AML-193 (cell line): ENCODE measurements at regions not wholly inside any gene's neighbourhood (a gene's known extent, or its start where the extent isn't known, plus 50 kb on each side); places are given as distances from the start of the nearest gene placed in this dataset.

Source experiments
- DNase-seq, 2 experiments: peaks; one replicate each; lab custom pipeline; 2025; lab: John Stamatoyannopoulos, UW

DNA sequence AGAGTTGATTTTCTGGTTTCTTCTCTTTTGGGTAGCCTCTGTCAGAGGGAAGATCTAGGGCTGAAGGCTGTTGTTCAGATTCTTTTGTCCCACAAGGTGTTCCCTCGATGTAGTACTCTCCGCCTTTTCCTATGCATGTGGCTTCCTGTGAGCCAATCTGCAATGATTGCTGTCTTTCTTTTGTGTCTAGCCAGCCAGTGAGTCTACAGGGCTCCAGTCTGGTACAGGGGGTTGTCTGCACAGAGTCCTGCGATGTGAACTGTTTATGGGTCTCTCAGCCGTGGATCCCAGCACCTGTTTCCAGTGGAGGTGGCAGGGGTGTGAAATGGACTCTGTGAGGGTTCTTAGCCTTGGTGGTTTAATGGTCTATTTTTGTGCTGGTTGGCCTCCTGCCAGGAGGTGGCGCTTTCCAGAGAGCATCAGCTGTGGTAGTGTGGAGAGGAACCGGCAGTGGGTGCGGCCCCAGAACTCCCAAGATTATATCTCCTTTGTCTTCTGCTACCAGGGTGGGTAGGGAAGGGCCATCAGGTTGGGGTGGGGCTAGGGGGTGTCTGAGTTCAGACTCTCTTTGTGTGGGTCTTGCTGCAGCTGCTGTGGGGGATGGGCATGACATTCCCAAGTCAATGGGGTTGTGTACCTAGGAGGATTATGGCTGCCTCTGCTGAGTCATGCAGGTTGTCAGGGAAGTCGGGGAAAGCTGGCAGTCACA is 81.3 kb upstream of the C21orf91 start:
- no peak for DNase-seq

DNA sequence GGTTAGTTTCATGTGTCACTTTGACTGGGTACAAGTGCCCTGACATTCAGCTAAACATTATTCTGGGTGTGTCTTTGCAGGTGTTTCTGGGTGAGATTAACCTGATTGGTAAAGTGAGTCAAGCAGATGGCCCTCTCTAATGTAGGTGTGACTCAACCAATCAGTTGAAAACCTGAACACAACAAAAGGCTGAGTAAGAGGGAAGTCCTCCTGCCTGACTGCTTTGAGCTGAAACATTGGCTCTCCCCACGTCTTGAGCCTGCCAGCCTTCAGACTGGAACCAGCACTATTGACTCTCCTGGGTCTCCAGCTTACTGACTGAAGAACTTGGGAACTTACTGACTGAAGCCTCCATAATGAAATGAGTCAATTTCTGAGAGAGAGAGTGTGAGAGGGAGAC is 70.0 kb upstream of the C21orf91 start:
- DNase-seq, result no peak

DNA sequence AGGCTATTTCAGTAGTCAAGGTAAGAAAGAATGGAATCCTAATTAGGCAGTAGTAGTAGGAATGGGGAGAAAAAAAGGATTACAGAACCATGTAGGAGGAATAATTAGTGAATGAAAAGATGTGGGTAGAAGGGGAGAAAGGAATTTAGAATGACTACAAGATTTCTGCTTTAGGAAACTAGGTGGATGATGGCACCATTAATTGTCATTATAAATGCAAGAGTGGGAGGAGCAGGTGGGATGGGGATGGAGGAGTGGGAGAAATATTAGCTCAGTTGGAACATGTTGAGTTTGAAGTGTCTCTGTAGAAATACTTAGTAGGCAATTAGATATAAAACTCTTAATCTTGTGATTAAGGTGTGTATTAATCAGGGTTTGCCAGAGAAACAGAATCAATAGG is 50.0 kb upstream of the C21orf91 start:
- DNase-seq, result no peak
